AG09309 (cell line): ENCODE measurements at regions not wholly inside any gene's neighbourhood (a gene's known extent, or its start where the extent isn't known, plus 50 kb on each side); places are given as distances from the start of the nearest gene placed in this dataset.

Experiments
- DNase-seq: peaks from one replicate; pipeline ENCODE4 v3.0.0-alpha.2; 2010; ENCODE audit warnings: low read depth
- H3K4me3 ChIP-seq: 2 replicates; pipeline ENCODE4 v1.5.1; 2011; ENCODE audit warnings: mild to moderate bottlenecking, low read depth, low read length, moderate library complexity; ENCODE audit not compliant: control insufficient read depth
- CTCF ChIP-seq: IDR thresholded peaks from 2 replicates; pipeline ENCODE4 v1.5.1; 2011; ENCODE audit warnings: mild to moderate bottlenecking, low read depth, low read length, inconsistent platforms; ENCODE audit not compliant: insufficient read depth, control insufficient read depth; ENCODE audit errors: missing control alignments

- TF ChIP-seq CTCF, result no peak
- no peak for DNase-seq
- H3K4me3 ChIP-seq, result no peak overlapping the region
Measured at GRCh38 chr2:45210462-45211195, 201.4 kb upstream of the SIX2 start.

- no peak for TF ChIP-seq CTCF
- DNase-seq, result no peak
- no peak overlapping the region for H3K4me3 ChIP-seq
Measured at GRCh38 chr2:45209875-45210274, 200.6 kb upstream of the SIX2 start.

- TF ChIP-seq CTCF, result no peak
- no peak overlapping the region for H3K4me3 ChIP-seq
- DNase-seq, result no peak
Measured at GRCh38 chr2:45209302-45209701, 200.1 kb upstream of the SIX2 start.

GRCh38 chr2:45207101-45207500, 197.8 kb upstream of the SIX2 start:
- DNase-seq, result no peak
- H3K4me3 ChIP-seq, result no peak overlapping the region
- no peak for TF ChIP-seq CTCF

- DNase-seq, result no peak
- no peak for TF ChIP-seq CTCF
- no peak overlapping the region for H3K4me3 ChIP-seq
Measured at GRCh38 chr2:45205985-45206384, 196.7 kb upstream of the SIX2 start.

GRCh38 chr2:45205480-45205879, 196.2 kb upstream of the SIX2 start:
- no peak for TF ChIP-seq CTCF
- H3K4me3 ChIP-seq, result no peak overlapping the region
- no peak for DNase-seq
